HG03135 (cell line): ENCODE measurements at regions not wholly inside any gene's neighbourhood (a gene's known extent, or its start where the extent isn't known, plus 50 kb on each side); places are given as distances from the start of the nearest gene placed in this dataset.
"Not testable (repeated sequence)": the region's sequence is repeated elsewhere in the genome, so short reads cannot be mapped to it uniquely, and the experiment has no call there.

Source experiments
- ATAC-seq: cut with Tn5 transposase; IDR thresholded peaks from one replicate; pipeline ENCODE4 v1.9.1; 2021; ENCODE audit warnings: mild to moderate bottlenecking, moderate library complexity; ENCODE audit not compliant: unreplicated experiment

- peak; percentile 90 for ATAC-seq
These were observed 57.1 kb upstream of the KMT2E start for GRCh38 chr7:104956753-104957450.

- ATAC-seq = no peak
These were observed 55.6 kb upstream of the KMT2E start for GRCh38 chr7:104958371-104958865.

GRCh38 chr7:104959483-104959882 is 54.5 kb upstream of the KMT2E start:
- ATAC-seq = not testable (repeated sequence)

- ATAC-seq = no peak
These were observed 53.1 kb upstream of the KMT2E start for GRCh38 chr7:104960741-104961448.

GRCh38 chr7:104961821-104962220 is 52.2 kb upstream of the KMT2E start:
- ATAC-seq = no peak

- no peak for ATAC-seq
These were observed 51.2 kb upstream of the KMT2E start for GRCh38 chr7:104962781-104963180.

- no peak for ATAC-seq
These were observed 50.5 kb upstream of the KMT2E start for GRCh38 chr7:104963378-104963990.

GRCh38 chr7:104963991-104964385 is 50.0 kb upstream of the KMT2E start:
- no peak for ATAC-seq
